ENCODE measurements at regions not wholly inside any gene's neighbourhood (a gene's known extent, or its start where the extent isn't known, plus 50 kb on each side); places are given as distances from the start of the nearest gene placed in this dataset.

- no peak for DNase-seq
These were observed 1001.9 kb upstream of the CHAC2 start for GRCh38 chr2:52765735-52766134.

GRCh38 chr2:52749764-52750163 is 1017.8 kb upstream of the CHAC2 start:
- no peaks in the 10 kb centered on the region for H3K27me3 ChIP-seq (replicated peaks; ENCODE audit: insufficient read depth)
- no peak overlapping the region for H3K4me2 ChIP-seq (ENCODE audit: unreplicated experiment)
- H3K36me3 ChIP-seq (ENCODE audit: low read depth), result no peaks in the 10 kb centered on the region
- no peaks in the 10 kb centered on the region for H3F3A ChIP-seq (ENCODE audit: insufficient read depth)
- no peaks in the 10 kb centered on the region for H3K9me2 ChIP-seq (ENCODE audit: insufficient read depth)
- H3K79me2 ChIP-seq (ENCODE audit: insufficient read depth), result no peaks in the 10 kb centered on the region
- 18 to 31% methylated on average over 3 of the region's 3 CpGs for WGBS, 2 experiments (ENCODE audit: low coverage in 1 of 2, low lambda C conversion rate in 2 of 2, missing lambda C conversion rate in 2 of 2)
- no peaks in the 10 kb centered on the region for H4K20me1 ChIP-seq (ENCODE audit: insufficient read depth)
- no peaks in the 10 kb centered on the region for H3K4me1 ChIP-seq (ENCODE audit: insufficient read depth)
- H3K9ac ChIP-seq, result no peak overlapping the region
- H3K9me3 ChIP-seq (ENCODE audit: low read depth), result no peaks in the 10 kb centered on the region
- in situ Hi-C loops (cut with MboI), result no loop called here
- no peak overlapping the region for H3K27ac ChIP-seq
- H3K4me3 ChIP-seq, result no peak overlapping the region
- TF ChIP-seq EZH2phosphoT487 (IDR thresholded peaks at IDR 0.05; ENCODE audit: insufficient read depth, low read depth), result no peak
- no peak for TF ChIP-seq EZH2 (IDR thresholded peaks at IDR 0.05; ENCODE audit: insufficient read depth, poor library complexity, severe bottlenecking)
- no peak for DNase-seq
- H2AFZ ChIP-seq, result no peak overlapping the region

More at GRCh38 chr2:52765735-52766134, 1001.9 kb upstream of the CHAC2 start:
- H4K20me1 ChIP-seq (ENCODE audit: insufficient read depth), result no peaks in the 10 kb centered on the region
- in situ Hi-C loops (cut with MboI), result no loop called here
- H3F3A ChIP-seq (ENCODE audit: insufficient read depth), result no peaks in the 10 kb centered on the region
- no peaks in the 10 kb centered on the region for H3K9me3 ChIP-seq (ENCODE audit: low read depth)
- H2AFZ ChIP-seq, result no peak overlapping the region
- no peak for TF ChIP-seq EZH2phosphoT487 (IDR thresholded peaks at IDR 0.05; ENCODE audit: insufficient read depth, low read depth)
- no peaks in the 10 kb centered on the region for H3K4me1 ChIP-seq (ENCODE audit: insufficient read depth)
- H3K36me3 ChIP-seq (ENCODE audit: low read depth), result no peaks in the 10 kb centered on the region
- H3K4me2 ChIP-seq (ENCODE audit: unreplicated experiment), result no peak overlapping the region
- H3K79me2 ChIP-seq (ENCODE audit: insufficient read depth), result no peaks in the 10 kb centered on the region
- H3K9me2 ChIP-seq (ENCODE audit: insufficient read depth), result no peaks in the 10 kb centered on the region
- no peak overlapping the region for H3K4me3 ChIP-seq
- no peak overlapping the region for H3K27ac ChIP-seq
- 15 to 40% methylated on average over 2 of the region's 2 CpGs for WGBS, 2 experiments (ENCODE audit: low coverage in 1 of 2, low lambda C conversion rate in 2 of 2, missing lambda C conversion rate in 2 of 2)
- H3K27me3 ChIP-seq (replicated peaks; ENCODE audit: insufficient read depth), result no peaks in the 10 kb centered on the region
- no peak overlapping the region for H3K9ac ChIP-seq

- Histone ChIP-seq H2AFZ (no peak overlapping the region), H3K79me2 (ENCODE audit: insufficient read depth) (no peaks in the 10 kb centered on the region), H3K4me2 (ENCODE audit: unreplicated experiment) (no peak overlapping the region), H3F3A (ENCODE audit: insufficient read depth) (no peaks in the 10 kb centered on the region), H3K27ac (no peak overlapping the region), H4K20me1 (ENCODE audit: insufficient read depth) (no peaks in the 10 kb centered on the region), H3K9me2 (ENCODE audit: insufficient read depth) (no peaks in the 10 kb centered on the region), H3K27me3 (replicated peaks; ENCODE audit: insufficient read depth) (no peaks in the 10 kb centered on the region), H3K9ac (no peak overlapping the region), H3K36me3 (ENCODE audit: low read depth) (no peaks in the 10 kb centered on the region), H3K4me3 (no peak overlapping the region), H3K9me3 (ENCODE audit: low read depth) (no peaks in the 10 kb centered on the region), H3K4me1 (ENCODE audit: insufficient read depth) (no peaks in the 10 kb centered on the region)
- in situ Hi-C loops (cut with MboI), result no loop called here
- no peak for TF ChIP-seq EZH2 (IDR thresholded peaks at IDR 0.05; ENCODE audit: insufficient read depth, poor library complexity, severe bottlenecking)
- TF ChIP-seq EZH2phosphoT487 (IDR thresholded peaks at IDR 0.05; ENCODE audit: insufficient read depth, low read depth), result no peak
- no peak for DNase-seq
- 13 to 17% methylated on average over 1 of the region's 1 CpG for WGBS, 2 experiments (ENCODE audit: low coverage in 1 of 2, low lambda C conversion rate in 2 of 2, missing lambda C conversion rate in 2 of 2)
These were observed 1022.5 kb upstream of the CHAC2 start for GRCh38 chr2:52745144-52745543.

GRCh38 chr2:52732849-52733395 is 1034.7 kb upstream of the CHAC2 start:
- Histone ChIP-seq H4K20me1 (ENCODE audit: insufficient read depth) (no peaks in the 10 kb centered on the region), H3F3A (ENCODE audit: insufficient read depth) (no peaks in the 10 kb centered on the region), H3K36me3 (ENCODE audit: low read depth) (no peaks in the 10 kb centered on the region), H3K79me2 (ENCODE audit: insufficient read depth) (no peaks in the 10 kb centered on the region), H3K4me3 (no peak overlapping the region), H2AFZ (no peak overlapping the region), H3K4me1 (ENCODE audit: insufficient read depth) (no peaks in the 10 kb centered on the region), H3K4me2 (ENCODE audit: unreplicated experiment) (no peak overlapping the region), H3K27ac (no peak overlapping the region), H3K9me2 (ENCODE audit: insufficient read depth) (no peaks in the 10 kb centered on the region), H3K9ac (no peak overlapping the region), H3K9me3 (ENCODE audit: low read depth) (no peaks in the 10 kb centered on the region), H3K27me3 (replicated peaks; ENCODE audit: insufficient read depth) (no peaks in the 10 kb centered on the region)
- DNase-seq, result no peak
- TF ChIP-seq EZH2phosphoT487 (IDR thresholded peaks at IDR 0.05; ENCODE audit: insufficient read depth, low read depth) (no peak), EZH2 (IDR thresholded peaks at IDR 0.05; ENCODE audit: insufficient read depth, poor library complexity, severe bottlenecking) (no peak)
- 33 to 38% methylated on average over 3 of the region's 3 CpGs for WGBS, 2 experiments (ENCODE audit: low coverage in 1 of 2, low lambda C conversion rate in 2 of 2, missing lambda C conversion rate in 2 of 2)
- in situ Hi-C loops (cut with MboI), result no loop called here

GRCh38 chr2:52724585-52724984 is 1043.0 kb upstream of the CHAC2 start:
- in situ Hi-C loops (cut with MboI), result no loop called here
- Histone ChIP-seq H3K9me3 (ENCODE audit: low read depth) (no peaks in the 10 kb centered on the region), H4K20me1 (ENCODE audit: insufficient read depth) (no peaks in the 10 kb centered on the region), H2AFZ (no peak overlapping the region), H3K9ac (no peak overlapping the region), H3K4me3 (no peak overlapping the region), H3K36me3 (ENCODE audit: low read depth) (no peaks in the 10 kb centered on the region), H3K27me3 (replicated peaks; ENCODE audit: insufficient read depth) (no peaks in the 10 kb centered on the region), H3K4me2 (ENCODE audit: unreplicated experiment) (no peak overlapping the region), H3F3A (ENCODE audit: insufficient read depth) (no peaks in the 10 kb centered on the region), H3K4me1 (ENCODE audit: insufficient read depth) (no peaks in the 10 kb centered on the region), H3K79me2 (ENCODE audit: insufficient read depth) (no peaks in the 10 kb centered on the region), H3K27ac (no peak overlapping the region), H3K9me2 (ENCODE audit: insufficient read depth) (no peaks in the 10 kb centered on the region)
- no peak for TF ChIP-seq EZH2phosphoT487 (IDR thresholded peaks at IDR 0.05; ENCODE audit: insufficient read depth, low read depth)
- TF ChIP-seq EZH2 (IDR thresholded peaks at IDR 0.05; ENCODE audit: insufficient read depth, poor library complexity, severe bottlenecking), result no peak
- no peak for DNase-seq

All from GM23248 (cell line).